ENCODE measurements at regions not wholly inside any gene's neighbourhood (a gene's known extent, or its start where the extent isn't known, plus 50 kb on each side); places are given as distances from the start of the nearest gene placed in this dataset.

- DNase-seq = no peak
- no peak for TF ChIP-seq CTCF (IDR thresholded peaks at IDR 0.05)
- H3K27me3 ChIP-seq = no peaks in the 10 kb centered on the region
- no peak overlapping the region for H3K4me3 ChIP-seq
- intact Hi-C loops (cut with DNase I) = no loop called here
- no peak overlapping the region for H3K9ac ChIP-seq (ENCODE audit: low read depth in 2 of 2, low read length in 2 of 2)
- no peak overlapping the region for H3K27ac ChIP-seq
- H3K36me3 ChIP-seq = no peaks in the 10 kb centered on the region
- H3K9me3 ChIP-seq = no peaks in the 10 kb centered on the region
- no peaks in the 10 kb centered on the region for H3K4me1 ChIP-seq
These were observed 623.0 kb downstream of the VRK1 start for GRCh38 chr14:97420211-97420610.

- no peak for TF ChIP-seq CTCF (IDR thresholded peaks at IDR 0.05)
- intact Hi-C loops (cut with DNase I) = no loop called here
- Histone ChIP-seq H3K9ac (ENCODE audit: low read depth in 2 of 2, low read length in 2 of 2) (no peak overlapping the region), H3K27ac (no peak overlapping the region), H3K36me3 (no peaks in the 10 kb centered on the region), H3K27me3 (no peaks in the 10 kb centered on the region), H3K4me3 (no peak overlapping the region), H3K4me1 (no peaks in the 10 kb centered on the region), H3K9me3 (no peaks in the 10 kb centered on the region)
- DNase-seq = no peak
These were observed 629.6 kb downstream of the VRK1 start for GRCh38 chr14:97426776-97427175.

GRCh38 chr14:97428808-97429440, 631.7 kb downstream of the VRK1 start:
- H3K36me3 ChIP-seq = no peaks in the 10 kb centered on the region
- no peak for DNase-seq
- H3K4me1 ChIP-seq = no peaks in the 10 kb centered on the region
- TF ChIP-seq CTCF (IDR thresholded peaks at IDR 0.05) = no peak
- H3K27me3 ChIP-seq = no peaks in the 10 kb centered on the region
- no peak overlapping the region for H3K4me3 ChIP-seq
- H3K9ac ChIP-seq (ENCODE audit: low read depth in 2 of 2, low read length in 2 of 2) = no peak overlapping the region
- intact Hi-C loops (cut with DNase I) = no loop called here
- H3K9me3 ChIP-seq = no peaks in the 10 kb centered on the region
- H3K27ac ChIP-seq = no peak overlapping the region

GRCh38 chr14:97432586-97432985, 635.4 kb downstream of the VRK1 start:
- no peak for TF ChIP-seq CTCF (IDR thresholded peaks at IDR 0.05)
- Histone ChIP-seq H3K9me3 (no peaks in the 10 kb centered on the region), H3K27ac (no peak overlapping the region), H3K4me3 (no peak overlapping the region), H3K36me3 (no peaks in the 10 kb centered on the region), H3K27me3 (no peaks in the 10 kb centered on the region), H3K4me1 (no peaks in the 10 kb centered on the region), H3K9ac (ENCODE audit: low read depth in 2 of 2, low read length in 2 of 2) (no peak overlapping the region)
- no peak for DNase-seq
- intact Hi-C loops (cut with DNase I) = no loop called here

DNA sequence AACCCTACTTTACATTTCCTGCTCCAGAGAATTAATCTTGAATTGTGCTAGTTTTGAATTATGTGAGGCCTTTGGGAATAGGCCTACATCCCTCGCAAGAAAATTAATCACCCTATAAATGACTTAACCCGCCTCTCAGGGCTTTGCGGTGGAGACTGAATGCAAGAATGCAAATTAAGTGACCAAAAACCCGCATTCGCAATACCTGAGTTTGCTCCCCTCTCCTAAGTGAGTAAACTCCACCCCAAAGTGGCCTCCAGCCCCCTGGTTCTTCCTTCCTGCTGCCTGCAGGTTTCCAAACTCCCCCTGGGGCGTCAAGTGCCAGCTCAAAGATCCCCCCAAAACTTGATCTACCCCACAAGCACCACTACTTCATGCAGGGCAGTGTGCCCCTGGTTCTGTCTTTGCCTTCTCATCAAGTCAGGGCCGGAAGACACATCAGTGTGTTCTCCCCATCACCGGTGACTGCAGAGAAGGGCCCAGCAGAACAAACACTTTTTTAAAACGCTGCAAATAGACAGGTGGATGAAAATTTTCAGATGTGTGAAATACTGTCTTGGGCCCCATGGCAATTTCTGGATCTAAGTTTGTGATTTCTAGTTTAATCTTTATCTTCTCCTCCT, 644.7 kb downstream of the VRK1 start:
- no peak overlapping the region for H3K9ac ChIP-seq (ENCODE audit: low read depth in 2 of 2, low read length in 2 of 2)
- no peaks in the 10 kb centered on the region for H3K4me1 ChIP-seq
- no peak for DNase-seq
- H3K27ac ChIP-seq = no peak overlapping the region
- no peaks in the 10 kb centered on the region for H3K36me3 ChIP-seq
- intact Hi-C loops (cut with DNase I) = no loop called here
- TF ChIP-seq CTCF (IDR thresholded peaks at IDR 0.05) = no peak
- no peaks in the 10 kb centered on the region for H3K9me3 ChIP-seq
- no peak overlapping the region for H3K4me3 ChIP-seq
- H3K27me3 ChIP-seq = peaks cover 4% of the 10 kb centered on the region

Data from colonic mucosa (tissue), 4 donors.